ENCODE measurements at regions not wholly inside any gene's neighbourhood (a gene's known extent, or its start where the extent isn't known, plus 50 kb on each side); places are given as distances from the start of the nearest gene placed in this dataset.

DNA sequence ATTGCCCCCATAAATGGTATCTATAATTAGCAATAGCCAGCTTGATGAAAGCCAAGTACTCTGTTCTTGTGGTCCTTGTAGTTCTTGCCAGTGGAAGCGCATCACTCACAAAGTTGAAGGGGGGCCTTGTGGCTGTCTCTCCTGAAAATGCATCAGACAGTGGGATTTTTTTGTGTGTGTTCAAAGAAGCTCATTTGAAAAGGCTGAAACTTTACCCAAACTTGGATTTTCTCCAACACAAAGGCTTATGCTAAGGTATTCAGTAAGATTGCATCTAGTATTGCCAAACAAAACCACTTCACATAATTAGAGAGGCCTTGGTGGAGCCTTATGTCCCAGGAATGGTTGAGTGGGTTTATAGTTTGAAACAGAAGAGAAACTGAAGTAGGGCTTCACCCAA lies 216.7 kb upstream of the TMTC1 start (continued):
- TF ChIP-seq, protein P1, sequence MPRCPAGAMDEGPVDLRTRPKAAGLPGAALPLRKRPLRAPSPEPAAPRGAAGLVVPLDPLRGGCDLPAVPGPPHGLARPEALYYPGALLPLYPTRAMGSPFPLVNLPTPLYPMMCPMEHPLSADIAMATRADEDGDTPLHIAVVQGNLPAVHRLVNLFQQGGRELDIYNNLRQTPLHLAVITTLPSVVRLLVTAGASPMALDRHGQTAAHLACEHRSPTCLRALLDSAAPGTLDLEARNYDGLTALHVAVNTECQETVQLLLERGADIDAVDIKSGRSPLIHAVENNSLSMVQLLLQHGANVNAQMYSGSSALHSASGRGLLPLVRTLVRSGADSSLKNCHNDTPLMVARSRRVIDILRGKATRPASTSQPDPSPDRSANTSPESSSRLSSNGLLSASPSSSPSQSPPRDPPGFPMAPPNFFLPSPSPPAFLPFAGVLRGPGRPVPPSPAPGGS (IDR thresholded peaks at IDR 0.05), result no peak
- TF ChIP-seq, protein P2, sequence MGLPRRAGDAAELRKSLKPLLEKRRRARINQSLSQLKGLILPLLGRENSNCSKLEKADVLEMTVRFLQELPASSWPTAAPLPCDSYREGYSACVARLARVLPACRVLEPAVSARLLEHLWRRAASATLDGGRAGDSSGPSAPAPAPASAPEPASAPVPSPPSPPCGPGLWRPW (IDR thresholded peaks at IDR 0.05), result no peak
- no peak for TF ChIP-seq ESRRA (IDR thresholded peaks at IDR 0.05; ENCODE audit: borderline replicate concordance, low read length)
- TF ChIP-seq FOSB (CRISPR knock-in tag; IDR thresholded peaks at IDR 0.05), result no peak
- no peak for TF ChIP-seq HOXB13 (CRISPR knock-in tag; IDR thresholded peaks at IDR 0.05; ENCODE audit: low read depth)

DNA sequence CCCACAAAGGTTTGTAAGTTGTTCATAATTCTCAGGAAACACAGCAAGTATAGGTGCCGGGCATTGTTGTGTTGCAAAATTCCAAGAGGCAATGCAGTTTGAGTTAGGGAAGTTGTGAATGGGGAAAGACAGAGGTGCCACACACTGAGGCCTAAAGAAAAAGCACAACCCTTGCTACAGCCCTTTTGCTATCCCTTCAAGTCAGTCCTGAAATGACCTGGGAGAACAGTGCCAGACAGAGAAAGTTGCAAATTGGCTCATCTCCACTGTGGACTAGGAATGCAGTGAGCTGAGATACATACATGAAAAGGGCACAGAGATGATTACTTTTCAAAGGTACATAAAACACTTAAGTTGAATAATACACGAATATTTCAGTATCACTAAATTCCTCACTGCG lies 213.3 kb upstream of the TMTC1 start:
- POLR2A ChIA-PET, result no interaction called here
- TF ChIP-seq HOXA7 (CRISPR knock-in tag; IDR thresholded peaks at IDR 0.05), result no peak
- TF ChIP-seq TP53 (CRISPR knock-in tag; IDR thresholded peaks at IDR 0.05), result no peak
- no peak for TF ChIP-seq MAFK (IDR thresholded peaks at IDR 0.05; ENCODE audit: partially characterized antibody)
- TF ChIP-seq, protein P3, sequence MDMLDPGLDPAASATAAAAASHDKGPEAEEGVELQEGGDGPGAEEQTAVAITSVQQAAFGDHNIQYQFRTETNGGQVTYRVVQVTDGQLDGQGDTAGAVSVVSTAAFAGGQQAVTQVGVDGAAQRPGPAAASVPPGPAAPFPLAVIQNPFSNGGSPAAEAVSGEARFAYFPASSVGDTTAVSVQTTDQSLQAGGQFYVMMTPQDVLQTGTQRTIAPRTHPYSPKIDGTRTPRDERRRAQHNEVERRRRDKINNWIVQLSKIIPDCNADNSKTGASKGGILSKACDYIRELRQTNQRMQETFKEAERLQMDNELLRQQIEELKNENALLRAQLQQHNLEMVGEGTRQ (IDR thresholded peaks at IDR 0.05), result no peak
- TF ChIP-seq ZFP36 (IDR thresholded peaks at IDR 0.05; ENCODE audit: borderline replicate concordance, partially characterized antibody), result no peak
- no peak for TF ChIP-seq JUN (IDR thresholded peaks at IDR 0.05)
- no peak for TF ChIP-seq EP300 (IDR thresholded peaks at IDR 0.05)
- TF ChIP-seq GATA3 (IDR thresholded peaks at IDR 0.05; ENCODE audit: borderline replicate concordance), result no peak
- TF ChIP-seq FOSL2 (IDR thresholded peaks at IDR 0.05), result no peak
- no peak for TF ChIP-seq FOSL2 (CRISPR knock-in tag; IDR thresholded peaks at IDR 0.05)
- no peak for TF ChIP-seq TFCP2L1 (CRISPR knock-in tag; IDR thresholded peaks at IDR 0.05)
- TF ChIP-seq, protein P4, sequence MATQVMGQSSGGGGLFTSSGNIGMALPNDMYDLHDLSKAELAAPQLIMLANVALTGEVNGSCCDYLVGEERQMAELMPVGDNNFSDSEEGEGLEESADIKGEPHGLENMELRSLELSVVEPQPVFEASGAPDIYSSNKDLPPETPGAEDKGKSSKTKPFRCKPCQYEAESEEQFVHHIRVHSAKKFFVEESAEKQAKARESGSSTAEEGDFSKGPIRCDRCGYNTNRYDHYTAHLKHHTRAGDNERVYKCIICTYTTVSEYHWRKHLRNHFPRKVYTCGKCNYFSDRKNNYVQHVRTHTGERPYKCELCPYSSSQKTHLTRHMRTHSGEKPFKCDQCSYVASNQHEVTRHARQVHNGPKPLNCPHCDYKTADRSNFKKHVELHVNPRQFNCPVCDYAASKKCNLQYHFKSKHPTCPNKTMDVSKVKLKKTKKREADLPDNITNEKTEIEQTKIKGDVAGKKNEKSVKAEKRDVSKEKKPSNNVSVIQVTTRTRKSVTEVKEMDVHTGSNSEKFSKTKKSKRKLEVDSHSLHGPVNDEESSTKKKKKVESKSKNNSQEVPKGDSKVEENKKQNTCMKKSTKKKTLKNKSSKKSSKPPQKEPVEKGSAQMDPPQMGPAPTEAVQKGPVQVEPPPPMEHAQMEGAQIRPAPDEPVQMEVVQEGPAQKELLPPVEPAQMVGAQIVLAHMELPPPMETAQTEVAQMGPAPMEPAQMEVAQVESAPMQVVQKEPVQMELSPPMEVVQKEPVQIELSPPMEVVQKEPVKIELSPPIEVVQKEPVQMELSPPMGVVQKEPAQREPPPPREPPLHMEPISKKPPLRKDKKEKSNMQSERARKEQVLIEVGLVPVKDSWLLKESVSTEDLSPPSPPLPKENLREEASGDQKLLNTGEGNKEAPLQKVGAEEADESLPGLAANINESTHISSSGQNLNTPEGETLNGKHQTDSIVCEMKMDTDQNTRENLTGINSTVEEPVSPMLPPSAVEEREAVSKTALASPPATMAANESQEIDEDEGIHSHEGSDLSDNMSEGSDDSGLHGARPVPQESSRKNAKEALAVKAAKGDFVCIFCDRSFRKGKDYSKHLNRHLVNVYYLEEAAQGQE (IDR thresholded peaks at IDR 0.05), result no peak
- TF ChIP-seq, protein P5, sequence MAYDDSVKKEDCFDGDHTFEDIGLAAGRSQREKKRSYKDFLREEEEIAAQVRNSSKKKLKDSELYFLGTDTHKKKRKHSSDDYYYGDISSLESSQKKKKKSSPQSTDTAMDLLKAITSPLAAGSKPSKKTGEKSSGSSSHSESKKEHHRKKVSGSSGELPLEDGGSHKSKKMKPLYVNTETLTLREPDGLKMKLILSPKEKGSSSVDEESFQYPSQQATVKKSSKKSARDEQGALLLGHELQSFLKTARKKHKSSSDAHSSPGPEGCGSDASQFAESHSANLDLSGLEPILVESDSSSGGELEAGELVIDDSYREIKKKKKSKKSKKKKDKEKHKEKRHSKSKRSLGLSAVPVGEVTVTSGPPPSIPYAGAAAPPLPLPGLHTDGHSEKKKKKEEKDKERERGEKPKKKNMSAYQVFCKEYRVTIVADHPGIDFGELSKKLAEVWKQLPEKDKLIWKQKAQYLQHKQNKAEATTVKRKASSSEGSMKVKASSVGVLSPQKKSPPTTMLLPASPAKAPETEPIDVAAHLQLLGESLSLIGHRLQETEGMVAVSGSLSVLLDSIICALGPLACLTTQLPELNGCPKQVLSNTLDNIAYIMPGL (CRISPR knock-in tag; IDR thresholded peaks at IDR 0.05; ENCODE audit: borderline replicate concordance), result no peak
- WGBS (ENCODE audit: missing lambda C conversion rate), result under 1% methylated on average over 3 of the region's 3 CpGs
- no peak overlapping the region for H3K27ac ChIP-seq
- H3K9me3 ChIP-seq, result no peaks in the 10 kb centered on the region
- CTCF ChIA-PET, result no interaction called here
- ATAC-seq (no peak), DNase-seq (ENCODE audit: low read depth in 1 of 2, low spot score in 1 of 2) (no peak), FAIRE-seq (no peak)
- no peak overlapping the region for H3K4me2 ChIP-seq
- no peak overlapping the region for H3K4me3 ChIP-seq
- no peaks in the 10 kb centered on the region for H3K4me1 ChIP-seq

DNA sequence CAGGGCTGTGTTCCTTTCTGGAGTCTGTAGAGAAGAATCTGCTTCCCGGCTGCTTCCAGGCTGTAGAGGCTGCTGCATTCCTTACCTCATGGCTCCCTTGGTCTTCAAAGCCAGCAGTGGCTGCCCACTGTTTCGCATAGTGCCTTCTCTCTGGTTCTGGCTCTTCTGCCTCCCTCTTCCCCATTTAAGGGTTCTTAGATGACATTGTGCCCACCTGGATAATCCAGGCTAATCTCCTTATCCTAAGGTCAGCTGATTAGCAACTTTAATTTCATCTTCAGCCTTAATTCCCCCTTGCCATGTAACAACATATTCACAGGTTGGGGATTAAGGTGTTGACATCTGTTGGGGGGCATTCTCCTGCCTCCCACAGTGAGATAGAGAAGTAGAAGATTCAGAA lies 208.6 kb upstream of the TMTC1 start:
- DNase-seq (ENCODE audit: low read depth in 1 of 2, low spot score in 1 of 2), result no peak
- Histone ChIP-seq H3K4me1 (no peaks in the 10 kb centered on the region), H3K9me3 (no peaks in the 10 kb centered on the region), H3K27ac (no peak overlapping the region), H3K4me2 (no peak overlapping the region), H3K4me3 (no peak overlapping the region)
- CTCF ChIA-PET, result no interaction called here
- POLR2A ChIA-PET, result no interaction called here
- 14% methylated on average over 1 of the region's 2 CpGs for WGBS (ENCODE audit: missing lambda C conversion rate)
- ATAC-seq, result no peak
- no peak for FAIRE-seq
- TF ChIP-seq CEBPB (IDR thresholded peaks at IDR 0.05) (no peak), CHD4 (IDR thresholded peaks at IDR 0.05; ENCODE audit: borderline replicate concordance) (no peak), MYC (IDR thresholded peaks at IDR 0.05; ENCODE audit: borderline replicate concordance, low read length) (no peak), CBX8 (IDR thresholded peaks at IDR 0.05) (no peak), JUN (IDR thresholded peaks at IDR 0.05) (no peak), CHD2 (IDR thresholded peaks at IDR 0.05; ENCODE audit: low read length, partially characterized antibody) (no peak), ZNF302 (CRISPR knock-in tag; IDR thresholded peaks at IDR 0.05) (no peak), ESRRA (IDR thresholded peaks at IDR 0.05; ENCODE audit: borderline replicate concordance, low read length) (no peak)
- TF ChIP-seq, protein P1 (IDR thresholded peaks at IDR 0.05), result no peak
- TF ChIP-seq, protein P4 (IDR thresholded peaks at IDR 0.05), result no peak

All from A549 (cell line).